ENCODE measurements at regions not wholly inside any gene's neighbourhood (a gene's known extent, or its start where the extent isn't known, plus 50 kb on each side); places are given as distances from the start of the nearest gene placed in this dataset.

DNA sequence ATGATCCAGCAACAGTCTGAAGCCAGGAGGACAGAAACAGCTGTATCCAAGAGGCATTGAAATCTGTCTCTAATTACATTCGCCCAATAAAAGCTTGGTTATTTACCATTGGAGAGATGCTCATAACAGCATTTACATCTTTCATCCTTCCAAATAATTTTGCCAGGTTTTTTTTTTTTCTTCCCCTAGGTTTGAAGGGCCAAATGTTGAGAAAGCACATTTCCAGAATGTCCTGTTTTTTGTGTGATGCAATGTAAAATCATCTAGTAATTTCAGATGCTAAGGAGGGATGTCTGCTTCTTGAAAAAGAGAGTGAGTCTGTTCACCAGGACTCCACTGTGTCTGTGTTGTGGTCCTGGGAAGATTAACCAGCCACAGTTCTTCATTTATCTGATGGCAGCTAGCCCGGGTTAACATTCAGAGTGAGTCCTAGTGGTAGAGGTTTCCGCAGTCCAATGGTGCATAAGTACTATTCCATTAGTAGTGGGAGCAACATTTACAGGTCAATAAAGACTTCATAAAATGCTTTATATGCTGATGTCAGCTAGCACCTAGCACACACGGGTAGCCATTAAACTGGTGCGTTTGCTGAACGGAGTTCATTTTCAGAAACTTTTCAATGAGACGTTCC is 406.8 kb downstream of the STIM2 start:
- TF ChIP-seq POLR2A (IDR thresholded peaks at IDR 0.05; ENCODE audit: low read depth, low read length) = no peak
- no peak for TF ChIP-seq POLR2AphosphoS5 (IDR thresholded peaks at IDR 0.05; ENCODE audit: low read depth, low read length)
